Heart left ventricle (tissue), 13 donors: ENCODE measurements at regions not wholly inside any gene's neighbourhood (a gene's known extent, or its start where the extent isn't known, plus 50 kb on each side); places are given as distances from the start of the nearest gene placed in this dataset.

ENCODE experiments used
- POLR2A ChIP-seq, 2 donors: fragments of 450-650 bp; IDR thresholded peaks; one replicate each; pipeline ENCODE4 v1.6.1; 2017; ENCODE audit warnings: antibody characterized with exemption in 2 of 2, mild to moderate bottlenecking in 2 of 2, moderate library complexity in 2 of 2
- TF ChIP-seq, protein P1 (sequence below), 12 donors: fragments of 200-600 bp; sonication (generic) in 4 of 12; IDR thresholded peaks; one replicate each; pipeline versions ENCODE4 v1.5.0 to v1.8.0; 2018 to 2022; ENCODE audit warnings: antibody characterized with exemption in 12 of 12, mild to moderate bottlenecking in 5 of 12
- donor health status: ischemic (EF 13 %, LVEDD 7.1; RV severe dilation, severe dysfunction).
- donor health status: DM: no; HTN: yes; CAD: no.
- donor health status: DM: no; HTN: no; CAD: no.
- donor health status: ischemic (EF 25% LVEDD 6.9; RV normal size, moderate dysfunction).
- donor health status: ischemic (EF 25% LVEDD 5.7; RV mildly dilated, moderate dysfunction).
- donor health status: ischemic (EF 35%, LVEDD 5.7; RV mildly dilated, moderate dysfunction).
- donor health status: nonischemic (EF 11% LVEDD 7.7; RV severe dilation, severe dysfunction).
- donor health status: DM: yes; HTN: yes; CAD: no.
- donor health status: PGD.
- donor health status: ischemic (EF 29% LVEDD 5.4; RV normal size, mild dysfunction).
- donor health status: nonischemic (EF 23%, LVEDD 6.1; RV moderate dilation, normal function).

DNA sequence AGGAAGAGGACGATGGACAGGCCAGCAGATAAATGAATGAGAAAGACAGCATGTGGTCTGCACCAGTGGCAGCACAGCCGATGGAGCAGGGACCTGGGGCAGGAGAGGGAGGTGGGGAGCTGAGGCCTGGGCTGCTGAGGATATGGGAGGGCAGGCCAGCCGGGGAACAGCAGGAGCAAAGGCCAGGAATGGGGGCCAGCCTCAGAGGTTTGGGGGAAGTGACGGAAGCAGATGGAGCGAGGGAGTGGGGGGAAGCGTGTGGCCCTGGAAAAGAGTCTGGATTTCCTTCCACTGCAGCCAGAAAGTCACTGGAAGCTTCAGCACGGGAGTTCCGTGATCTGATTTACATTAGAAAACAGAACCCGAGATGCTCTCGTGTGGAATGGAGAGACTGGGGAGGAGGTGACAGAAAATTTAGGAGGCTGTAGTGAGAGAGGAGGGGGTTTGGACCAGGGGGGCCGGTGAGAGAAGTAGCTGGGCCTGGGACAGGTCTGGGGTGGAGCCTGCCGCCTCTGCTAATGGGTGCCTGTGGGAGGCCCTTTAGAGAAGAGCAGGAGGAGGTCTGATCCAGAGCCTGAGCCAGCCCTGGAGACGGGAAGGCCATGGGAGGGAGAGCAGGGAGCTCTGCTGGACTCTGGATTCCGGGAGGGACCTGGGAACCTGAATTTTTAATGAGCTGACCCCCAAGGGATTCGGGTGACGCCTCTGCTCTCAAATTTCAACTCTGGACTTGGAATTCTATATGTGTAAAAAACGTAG is 65.4 kb downstream of the TSPAN17 start:
- TF ChIP-seq, protein P1, sequence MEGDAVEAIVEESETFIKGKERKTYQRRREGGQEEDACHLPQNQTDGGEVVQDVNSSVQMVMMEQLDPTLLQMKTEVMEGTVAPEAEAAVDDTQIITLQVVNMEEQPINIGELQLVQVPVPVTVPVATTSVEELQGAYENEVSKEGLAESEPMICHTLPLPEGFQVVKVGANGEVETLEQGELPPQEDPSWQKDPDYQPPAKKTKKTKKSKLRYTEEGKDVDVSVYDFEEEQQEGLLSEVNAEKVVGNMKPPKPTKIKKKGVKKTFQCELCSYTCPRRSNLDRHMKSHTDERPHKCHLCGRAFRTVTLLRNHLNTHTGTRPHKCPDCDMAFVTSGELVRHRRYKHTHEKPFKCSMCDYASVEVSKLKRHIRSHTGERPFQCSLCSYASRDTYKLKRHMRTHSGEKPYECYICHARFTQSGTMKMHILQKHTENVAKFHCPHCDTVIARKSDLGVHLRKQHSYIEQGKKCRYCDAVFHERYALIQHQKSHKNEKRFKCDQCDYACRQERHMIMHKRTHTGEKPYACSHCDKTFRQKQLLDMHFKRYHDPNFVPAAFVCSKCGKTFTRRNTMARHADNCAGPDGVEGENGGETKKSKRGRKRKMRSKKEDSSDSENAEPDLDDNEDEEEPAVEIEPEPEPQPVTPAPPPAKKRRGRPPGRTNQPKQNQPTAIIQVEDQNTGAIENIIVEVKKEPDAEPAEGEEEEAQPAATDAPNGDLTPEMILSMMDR (IDR thresholded peaks at IDR 0.05) = no peak
- TF ChIP-seq POLR2A (IDR thresholded peaks at IDR 0.05) = no peak
